HG02938 (cell line): ENCODE measurements at regions not wholly inside any gene's neighbourhood (a gene's known extent, or its start where the extent isn't known, plus 50 kb on each side); places are given as distances from the start of the nearest gene placed in this dataset.
"Not testable (repeated sequence)": the region's sequence is repeated elsewhere in the genome, so short reads cannot be mapped to it uniquely, and the experiment has no call there.

ENCODE experiments used
- ATAC-seq: cut with Tn5 transposase; IDR thresholded peaks from one replicate; pipeline ENCODE4 v1.9.1; 2021; ENCODE audit warnings: mild to moderate bottlenecking, moderate library complexity; ENCODE audit not compliant: unreplicated experiment

- ATAC-seq: no peak
These were observed 211.7 kb downstream of the LRRC70 start for GRCh38 chr5:62790348-62790747.

- no peak for ATAC-seq
These were observed 207.5 kb downstream of the LRRC70 start for GRCh38 chr5:62786099-62786498.

DNA sequence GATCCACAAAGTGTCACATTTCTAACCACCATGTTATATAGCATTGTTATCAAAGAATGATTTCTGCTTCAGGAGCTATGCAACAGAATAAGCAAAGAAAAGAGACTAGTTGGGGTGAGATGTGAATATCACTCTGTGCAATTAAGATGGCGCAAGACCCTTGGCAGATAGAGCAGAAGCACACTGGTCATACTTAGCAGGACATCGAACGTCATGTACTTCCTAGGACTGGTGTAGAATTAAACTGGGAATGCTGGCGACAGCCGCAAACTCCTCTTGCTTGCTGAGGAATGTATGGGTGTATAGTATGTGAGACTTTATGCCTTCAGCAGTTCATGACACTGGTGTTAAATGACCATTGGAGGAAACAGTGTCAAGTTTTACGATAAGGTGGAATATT is 207.0 kb downstream of the LRRC70 start:
- ATAC-seq: no peak

GRCh38 chr5:62783374-62784057 is 204.9 kb downstream of the LRRC70 start:
- ATAC-seq: no peak

DNA sequence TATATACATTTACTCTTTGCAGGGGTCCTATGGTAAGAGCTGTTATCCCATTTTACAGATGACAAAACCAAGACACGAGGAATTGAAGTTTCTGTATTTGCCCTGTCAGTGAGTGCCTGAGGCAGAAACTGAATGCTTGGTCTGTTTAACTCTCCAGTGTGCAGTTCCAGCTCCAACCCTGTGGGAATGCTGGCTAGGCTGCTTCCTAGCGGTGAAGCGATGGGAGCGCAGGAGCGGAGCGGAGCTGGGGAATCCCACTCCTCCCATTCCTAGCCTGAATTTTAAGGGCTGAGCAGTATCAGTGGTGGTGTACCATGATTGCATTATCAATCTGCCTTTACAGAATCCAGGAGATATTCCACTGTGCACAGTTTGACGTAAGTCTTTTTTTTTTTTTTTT is 202.3 kb downstream of the LRRC70 start:
- ATAC-seq: no peak

DNA sequence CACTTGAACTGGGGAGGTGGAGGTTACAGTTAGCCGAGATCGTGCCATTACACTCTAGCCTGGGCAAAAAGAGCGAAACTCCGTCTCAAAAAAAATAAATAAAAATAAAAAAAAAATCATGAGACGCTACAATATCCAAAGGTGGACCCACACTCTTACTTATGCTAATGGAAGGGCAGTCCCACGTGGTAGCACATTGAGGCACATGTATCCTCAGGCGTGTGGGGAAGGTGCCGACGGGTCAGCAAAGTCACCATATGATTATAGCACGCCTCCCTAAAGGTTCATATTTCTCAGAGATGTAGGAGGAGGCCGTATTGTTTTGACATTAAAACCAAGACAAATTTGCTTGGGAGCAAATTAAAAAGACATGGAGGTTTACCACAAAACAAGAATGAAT is 201.6 kb downstream of the LRRC70 start:
- ATAC-seq: no peak

DNA sequence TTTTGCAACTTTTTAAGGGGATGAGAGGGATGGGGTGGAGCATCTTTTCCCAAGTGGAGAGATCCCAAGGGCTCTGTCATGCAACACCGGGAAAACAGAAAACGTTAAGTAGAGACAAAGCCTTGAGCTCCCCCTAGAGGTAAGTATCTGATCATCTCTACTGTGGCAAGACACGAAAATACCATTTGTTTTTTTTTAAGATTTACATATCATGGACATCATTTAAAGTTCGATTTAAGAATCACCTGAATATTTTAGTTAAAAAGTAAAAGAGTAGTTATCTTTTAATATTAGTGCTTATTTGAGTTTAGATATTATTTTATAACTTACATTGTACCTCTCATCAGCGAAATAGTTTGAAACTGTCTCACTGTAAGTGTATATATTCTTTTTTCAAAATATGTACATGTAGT is 200.4 kb downstream of the LRRC70 start:
- ATAC-seq: peak; percentile 58

DNA sequence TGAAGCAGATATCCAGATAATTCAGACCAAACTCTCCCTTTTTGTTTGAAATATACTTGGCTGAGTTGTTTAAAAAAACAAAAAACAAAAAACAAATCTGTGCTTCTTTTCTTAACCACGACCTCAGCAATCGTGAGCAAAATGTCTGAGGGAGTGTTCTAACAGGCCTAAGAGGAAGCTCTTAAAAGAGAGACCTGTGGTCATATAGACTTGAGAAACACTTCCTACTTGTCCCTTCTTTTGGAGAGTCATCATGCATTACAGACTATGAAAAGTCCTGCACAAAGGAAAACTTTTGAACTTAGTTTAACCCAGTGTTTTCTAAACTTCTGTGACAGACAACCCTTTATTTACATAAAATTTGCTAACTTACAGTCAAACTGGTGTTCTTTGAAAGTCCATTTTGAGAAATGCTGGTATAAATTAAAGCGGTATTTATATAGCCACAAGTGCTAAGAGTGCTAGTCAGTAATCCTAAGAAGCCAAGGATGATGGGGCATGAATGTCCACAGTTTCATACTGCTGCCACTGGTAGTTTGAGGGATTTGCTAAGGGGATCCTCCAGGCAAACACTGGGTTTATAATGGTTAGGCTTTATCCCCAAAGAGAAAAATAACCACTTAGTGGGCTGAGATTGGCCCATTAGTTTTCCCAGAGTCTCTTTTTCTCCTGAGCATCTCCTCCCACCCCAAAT is 199.8 kb downstream of the LRRC70 start:
- ATAC-seq: peak; percentile 20

GRCh38 chr5:62777081-62777480 is 198.5 kb downstream of the LRRC70 start:
- not testable (repeated sequence) for ATAC-seq

DNA sequence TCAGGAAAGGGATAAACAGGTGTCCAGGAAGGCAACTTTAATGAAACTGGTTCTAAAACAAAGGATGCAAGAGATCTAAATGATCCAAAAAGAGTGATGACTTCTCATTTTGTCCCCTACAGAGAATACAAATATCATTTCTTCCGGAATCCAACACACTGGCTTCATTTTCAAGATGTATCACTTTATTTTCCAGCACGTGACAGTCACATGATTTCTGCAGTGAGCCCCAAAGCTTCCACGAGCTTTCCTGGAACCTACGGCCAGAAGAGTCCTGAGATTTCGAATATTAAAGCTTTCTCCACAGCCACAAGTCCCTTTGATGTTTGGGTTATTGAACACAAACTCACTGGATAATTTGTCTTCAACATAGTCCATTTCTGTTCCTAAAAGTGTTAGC is 198.0 kb downstream of the LRRC70 start:
- not testable (repeated sequence) for ATAC-seq

GRCh38 chr5:62773460-62773859 is 194.8 kb downstream of the LRRC70 start:
- ATAC-seq: no peak

- ATAC-seq: no peak
These were observed 192.7 kb downstream of the LRRC70 start for GRCh38 chr5:62771341-62771740.

DNA sequence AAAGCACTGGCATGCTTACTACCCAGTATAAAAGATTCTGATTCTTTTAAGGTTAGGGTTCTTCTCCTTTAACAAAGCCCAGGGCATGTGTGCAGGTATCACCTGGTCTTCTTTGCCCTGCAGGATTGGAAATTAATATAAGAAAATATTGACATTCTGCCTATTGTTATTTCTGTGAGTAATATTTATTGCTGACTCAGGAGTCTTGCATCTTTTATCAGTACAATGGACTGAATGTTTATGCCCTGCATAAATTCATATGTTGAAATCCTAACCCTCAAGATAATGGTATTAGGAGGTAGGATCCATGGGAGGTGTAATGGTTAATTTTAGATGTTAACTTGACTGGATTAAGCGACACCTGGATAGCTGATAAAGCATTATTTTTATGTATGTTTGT is 189.0 kb downstream of the LRRC70 start:
- ATAC-seq: no peak

- ATAC-seq: no peak
These were observed 188.5 kb downstream of the LRRC70 start for GRCh38 chr5:62767077-62767476.

DNA sequence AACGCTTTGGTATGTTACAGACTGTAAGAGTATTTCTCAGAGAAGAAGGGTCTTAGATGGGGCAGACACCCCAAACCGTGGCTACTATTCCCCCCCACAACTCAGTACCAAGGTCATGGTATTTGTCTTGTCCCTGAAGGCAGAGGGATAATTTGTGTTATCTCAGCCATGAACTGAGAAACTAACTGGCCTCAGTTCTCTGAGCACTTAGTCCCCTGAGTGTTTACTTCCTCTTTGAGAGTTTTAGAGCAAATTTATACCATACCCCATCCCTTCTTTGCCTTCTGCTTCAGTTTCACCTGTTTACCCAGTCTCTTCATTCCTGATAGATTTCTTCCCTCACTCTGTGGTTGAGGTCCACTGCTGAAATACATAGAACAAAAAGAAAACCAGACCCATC is 183.9 kb downstream of the LRRC70 start:
- no peak for ATAC-seq

- ATAC-seq: not testable (repeated sequence)
These were observed 179.1 kb downstream of the LRRC70 start for GRCh38 chr5:62757686-62758085.

GRCh38 chr5:62752998-62753367 is 174.4 kb downstream of the LRRC70 start:
- not testable (repeated sequence) for ATAC-seq

- ATAC-seq: not testable (repeated sequence)
These were observed 173.7 kb downstream of the LRRC70 start for GRCh38 chr5:62752056-62752997.

GRCh38 chr5:62742207-62742606 is 163.6 kb downstream of the LRRC70 start:
- no peak for ATAC-seq

DNA sequence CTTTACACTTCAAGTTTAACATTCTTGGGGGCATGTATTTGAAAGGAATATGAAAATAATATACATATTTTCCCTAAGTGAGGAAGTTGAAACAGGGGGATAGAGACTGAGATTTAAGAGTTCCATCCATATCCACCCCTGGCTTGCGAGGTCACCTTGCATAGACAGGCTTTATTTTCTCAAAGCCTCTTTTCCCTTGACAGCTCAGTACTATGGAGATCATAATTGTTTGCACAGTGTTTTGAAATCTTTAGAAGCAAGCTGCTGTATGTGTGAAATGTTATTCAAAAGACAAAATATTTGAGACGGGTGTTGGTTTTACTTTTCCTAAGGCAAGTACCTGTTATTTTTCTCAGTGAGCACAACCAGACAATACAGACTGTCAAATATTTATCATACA is 163.1 kb downstream of the LRRC70 start:
- ATAC-seq: no peak

DNA sequence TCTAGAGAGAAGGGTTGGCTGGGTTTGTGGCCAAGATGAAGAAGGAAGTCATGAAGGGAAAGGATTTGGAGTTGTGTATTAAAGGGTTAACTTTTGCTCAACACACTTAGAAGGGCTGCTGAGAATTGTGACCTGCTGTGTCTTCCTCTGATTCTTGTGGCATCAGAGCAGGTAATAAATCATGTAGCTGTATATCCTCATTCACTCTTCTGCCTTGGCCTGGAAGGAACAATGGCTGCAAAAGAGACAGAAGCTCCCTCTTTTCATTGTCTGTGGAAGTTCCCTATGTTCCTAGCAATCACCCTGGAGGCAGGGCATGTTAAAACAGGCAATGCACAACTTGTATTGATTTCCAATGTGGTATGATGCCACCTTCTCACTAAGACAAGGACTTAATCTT is 159.1 kb downstream of the LRRC70 start:
- ATAC-seq: no peak
